K562 (cell line): ENCODE measurements at regions not wholly inside any gene's neighbourhood (a gene's known extent, or its start where the extent isn't known, plus 50 kb on each side); places are given as distances from the start of the nearest gene placed in this dataset.

Source experiments
- ATAC-seq: fragments of 200-7000 bp; cut with Tn5 transposase; 3 replicates; pipeline ENCODE4 v1.9.1; 2020; ENCODE audit warnings: moderate library complexity
- BruUV-seq: library from RNA; stranded (reverse); fragments of 400-500 nt; replicated peaks from 2 replicates; lab custom pipeline; 2021; lab: Mats Ljungman, UMichigan
- CTCF ChIA-PET: fragments of 300-600 bp; formaldehyde crosslinking; extraction: SDS; loops from one replicate; lab custom pipeline; 2021; ENCODE audit warnings: low intra/inter-chr PET ratio; lab: Yijun Ruan, JAX
- POLR2A ChIA-PET: fragments of 300-600, 350-650 bp; sonication (Branson Sonifier 250); formaldehyde crosslinking; extraction: SDS; loops from one replicate; lab custom pipeline; 2021; ENCODE audit warnings: antibody characterized with exemption, inconsistent platforms; lab: Yijun Ruan, JAX
- DNase-seq, 4 experiments: peaks; one replicate each; pipeline versions ENCODE4 v3.0.0 to v3.0.0-alpha.2; 2011 to 2018; ENCODE audit warnings: low spot score in 3 of 4, mixed read lengths in 3 of 4; ENCODE audit errors: extremely low read depth in 1 of 4
- FAIRE-seq: peaks from 2 replicates; lab custom pipeline; 2011; peaks lifted over from hg19 to GRCh38; lab: Jason Lieb, UNC
- H2AFZ ChIP-seq: 2 replicates; pipeline ENCODE4 v1.6.0; 2011; ENCODE audit warnings: low read depth, low read length, control low read depth, inconsistent platforms
- H3K27ac ChIP-seq: fragments of 200-600 bp; 3 replicates; pipeline ENCODE4 v1.8.0; 2011; ENCODE audit warnings: low read depth, mild to moderate bottlenecking, control low read depth, inconsistent platforms, low read length, moderate library complexity, mixed read lengths; ENCODE audit errors: extremely low read depth
- H3K27me3 ChIP-seq, 2 experiments: fragments of 300-600 bp in 1 of 2; 2 replicates in 1 of 2; 3 replicates in 1 of 2; pipeline versions ENCODE4 v1.6.0 to v1.8.0; 2011; ENCODE audit warnings: inconsistent platforms in 2 of 2, low read length in 2 of 2, mild to moderate bottlenecking in 1 of 2, mixed read lengths in 1 of 2, moderate library complexity in 1 of 2; ENCODE audit not compliant: control insufficient read depth in 2 of 2, insufficient read depth in 2 of 2
- H3K36me3 ChIP-seq: fragments of 300-600 bp; 3 replicates; pipeline ENCODE4 v1.8.0; 2011; ENCODE audit warnings: mild to moderate bottlenecking, low read length, inconsistent platforms; ENCODE audit not compliant: control insufficient read depth, insufficient read depth
- H3K4me1 ChIP-seq, 2 experiments: fragments of 200-600 bp in 1 of 2; replicated peaks in 1 of 2; 2 replicates in 1 of 2; 3 replicates in 1 of 2; pipeline versions ENCODE4 v1.5.1 to v1.8.0; 2011; ENCODE audit warnings: inconsistent platforms in 2 of 2, low read length in 2 of 2, mild to moderate bottlenecking in 1 of 2, mixed read lengths in 1 of 2, moderate library complexity in 1 of 2; ENCODE audit not compliant: control insufficient read depth in 2 of 2, insufficient read depth in 2 of 2
- H3K4me2 ChIP-seq: 2 replicates; pipeline ENCODE4 v1.6.1; 2011; ENCODE audit warnings: low read length, control low read depth, inconsistent platforms, mixed read lengths; ENCODE audit not compliant: insufficient read depth
- H3K4me3 ChIP-seq: fragments of 200-600 bp; sonication (generic), shearing (Covaris generic); 2 replicates; pipeline ENCODE4 v1.5.1; 2016; ENCODE audit warnings: control low read depth, inconsistent platforms
- H3K79me2 ChIP-seq: fragments of 200-600 bp; 3 replicates; pipeline ENCODE4 v1.8.0; 2011; ENCODE audit warnings: low read length, inconsistent platforms; ENCODE audit not compliant: control insufficient read depth, insufficient read depth
- H3K9ac ChIP-seq, 2 experiments: 2 replicates each; pipeline versions ENCODE4 v1.6.0 to v1.6.1; 2011; ENCODE audit warnings: low read depth in 2 of 2, low read length in 2 of 2, control low read depth in 1 of 2, inconsistent platforms in 1 of 2, mild to moderate bottlenecking in 1 of 2, mixed read lengths in 1 of 2; ENCODE audit not compliant: insufficient read depth in 1 of 2
- H3K9me1 ChIP-seq: one replicate; pipeline ENCODE4 v1.6.0; 2011; ENCODE audit warnings: inconsistent platforms, mild to moderate bottlenecking, low read length, moderate library complexity; ENCODE audit not compliant: control insufficient read depth, insufficient read depth
- H3K9me3 ChIP-seq: replicated peaks from 2 replicates; pipeline ENCODE4 v1.5.1; 2011; ENCODE audit warnings: low read depth, low read length, inconsistent platforms; ENCODE audit not compliant: control insufficient read depth, insufficient read depth
- H4K20me1 ChIP-seq: replicated peaks from 2 replicates; pipeline ENCODE4 v1.6.1; 2011; ENCODE audit warnings: low read length, inconsistent platforms, mixed read lengths; ENCODE audit not compliant: control insufficient read depth, insufficient read depth
- E4F1 ChIP-seq: fragments of 250-450 bp; sonication (Bioruptor Pico); IDR thresholded peaks from 2 replicates; pipeline ENCODE4 v1.5.0; 2021; ENCODE audit warnings: mild to moderate bottlenecking, borderline replicate concordance
- EWSR1 ChIP-seq: fragments of 450-650 bp; IDR thresholded peaks from 2 replicates; pipeline ENCODE4 v1.6.1; 2018; ENCODE audit warnings: borderline replicate concordance, mild to moderate bottlenecking, low read depth, moderate library complexity; ENCODE audit not compliant: partially characterized antibody
- HLTF ChIP-seq: fragments of 450-650 bp; IDR thresholded peaks from 2 replicates; pipeline ENCODE4 v1.6.1; 2016
- NR2C1 ChIP-seq, 2 experiments: fragments of 450-650 bp; IDR thresholded peaks; 2 replicates each; pipeline ENCODE4 v1.6.1; 2017; ENCODE audit warnings: mild to moderate bottlenecking in 2 of 2, antibody characterized with exemption in 1 of 2, inconsistent platforms in 1 of 2, missing compliant biosample characterization in 1 of 2, missing genetic modification characterization in 1 of 2
- PCBP2 ChIP-seq: fragments of 200-400 bp; formaldehyde crosslinking; IDR thresholded peaks from 2 replicates; pipeline ENCODE4 v1.6.1; 2018; ENCODE audit warnings: low read length, low read depth, mild to moderate bottlenecking, moderate library complexity; ENCODE audit not compliant: poor library complexity, severe bottlenecking
- SMAD2 ChIP-seq: fragments of 150-350 bp; IDR thresholded peaks from 2 replicates; pipeline ENCODE4 v1.6.1; 2014; ENCODE audit warnings: low read depth, mild to moderate bottlenecking, low read length
- SMARCA4 ChIP-seq: fragments of 450-650 bp; IDR thresholded peaks from 2 replicates; pipeline ENCODE4 v1.6.1; 2016
- THAP12 ChIP-seq: fragments of 250-450 bp; sonication (Bioruptor Pico); IDR thresholded peaks from 2 replicates; pipeline ENCODE4 v1.9.0; 2021; ENCODE audit warnings: mild to moderate bottlenecking, inconsistent platforms
- ZFP36 ChIP-seq: fragments of 150-350 bp; IDR thresholded peaks from 2 replicates; pipeline ENCODE4 v1.6.1; 2018; ENCODE audit warnings: low read length, low read depth; ENCODE audit not compliant: partially characterized antibody
- ZNF707 ChIP-seq: fragments of 250-450 bp; sonication (Bioruptor Pico); conservative IDR thresholded peaks from 2 replicates; pipeline ENCODE4 v1.8.0; 2022; ENCODE audit warnings: inconsistent platforms, mild to moderate bottlenecking, moderate library complexity
- ZNF830 ChIP-seq: fragments of 250-450 bp; sonication (Bioruptor Pico); IDR thresholded peaks from 2 replicates; pipeline ENCODE4 v1.5.0; 2021; ENCODE audit warnings: mild to moderate bottlenecking
- WGBS: fragments of 100-300 bp; shearing (Covaris generic); methylation state at CpG from one replicate; pipeline ENCODE4 v1.1.6; 2016; ENCODE audit warnings: low coverage, mixed read lengths; ENCODE audit not compliant: insufficient coverage; ENCODE audit errors: missing lambda C conversion rate; 5-methylcytosine and 5-hydroxymethylcytosine counted together
- in situ Hi-C: fragments of 300-500 bp; cut with MboI; formaldehyde crosslinking; loops from 4 replicates; pipeline ENCODE4 v1.15.0; 2018; ENCODE audit warnings: inconsistent platforms, mixed read lengths
- intact Hi-C: fragments of 100-400 bp; cut with micrococcal nuclease; formaldehyde crosslinking; loops from 2 replicates; pipeline ENCODE4 v1.14.2; 2022
- TF ChIP-seq, protein P1 (sequence below): sonication (generic); formaldehyde crosslinking; IDR thresholded peaks from 2 replicates; pipeline ENCODE4 v1.8.0; 2022; ENCODE audit warnings: mild to moderate bottlenecking, missing genetic modification reagents
- TF ChIP-seq, protein P2 (sequence below): fragments of 450-650 bp; formaldehyde crosslinking; IDR thresholded peaks from 2 replicates; pipeline ENCODE4 v1.4.0; 2022; ENCODE audit warnings: missing genetic modification characterization

GRCh38 chr11:41665441-41666360, 206.2 kb upstream of the LRRC4C start:
- Histone ChIP-seq H3K4me2 (no peak overlapping the region), H3K27me3 (no peaks in the 10 kb centered on the region), H3K79me2 (no peaks in the 10 kb centered on the region), H3K36me3 (no peaks in the 10 kb centered on the region), H3K4me1 (no peaks in the 10 kb centered on the region), H4K20me1 (no peaks in the 10 kb centered on the region), H2AFZ (no peak overlapping the region), H3K27ac (no peak overlapping the region), H3K4me3 (no peak overlapping the region), H3K9me1 (no peaks in the 10 kb centered on the region), H3K9ac (no peak overlapping the region), H3K9me3 (no peaks in the 10 kb centered on the region)
- DNase-seq (no peak), ATAC-seq (no peak), FAIRE-seq (no peak)
- ChIA-PET POLR2A (no interaction called here), CTCF (no interaction called here)
- no TSS peak for BruUV-seq
- intact Hi-C loops (no loop called here), in situ Hi-C loops (no loop called here)
- WGBS = 0% methylated on average over 7 of the region's 7 CpGs
- TF ChIP-seq EWSR1 (no peak), NR2C1 (IDR thresholded peaks at IDR 0.05) (no peak), NR2C1 (tag; IDR thresholded peaks at IDR 0.05) (no peak), ZFP36 (no peak), HLTF (no peak), SMARCA4 (no peak), E4F1 (CRISPR knock-in tag) (no peak), ZNF830 (CRISPR knock-in tag) (no peak), SMAD2 (no peak), PCBP2 (no peak), ZNF707 (CRISPR knock-in tag) (no peak), THAP12 (no peak)
- TF ChIP-seq, protein P1, sequence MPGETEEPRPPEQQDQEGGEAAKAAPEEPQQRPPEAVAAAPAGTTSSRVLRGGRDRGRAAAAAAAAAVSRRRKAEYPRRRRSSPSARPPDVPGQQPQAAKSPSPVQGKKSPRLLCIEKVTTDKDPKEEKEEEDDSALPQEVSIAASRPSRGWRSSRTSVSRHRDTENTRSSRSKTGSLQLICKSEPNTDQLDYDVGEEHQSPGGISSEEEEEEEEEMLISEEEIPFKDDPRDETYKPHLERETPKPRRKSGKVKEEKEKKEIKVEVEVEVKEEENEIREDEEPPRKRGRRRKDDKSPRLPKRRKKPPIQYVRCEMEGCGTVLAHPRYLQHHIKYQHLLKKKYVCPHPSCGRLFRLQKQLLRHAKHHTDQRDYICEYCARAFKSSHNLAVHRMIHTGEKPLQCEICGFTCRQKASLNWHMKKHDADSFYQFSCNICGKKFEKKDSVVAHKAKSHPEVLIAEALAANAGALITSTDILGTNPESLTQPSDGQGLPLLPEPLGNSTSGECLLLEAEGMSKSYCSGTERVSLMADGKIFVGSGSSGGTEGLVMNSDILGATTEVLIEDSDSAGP (CRISPR knock-in tag) = no peak
- TF ChIP-seq, protein P2, sequence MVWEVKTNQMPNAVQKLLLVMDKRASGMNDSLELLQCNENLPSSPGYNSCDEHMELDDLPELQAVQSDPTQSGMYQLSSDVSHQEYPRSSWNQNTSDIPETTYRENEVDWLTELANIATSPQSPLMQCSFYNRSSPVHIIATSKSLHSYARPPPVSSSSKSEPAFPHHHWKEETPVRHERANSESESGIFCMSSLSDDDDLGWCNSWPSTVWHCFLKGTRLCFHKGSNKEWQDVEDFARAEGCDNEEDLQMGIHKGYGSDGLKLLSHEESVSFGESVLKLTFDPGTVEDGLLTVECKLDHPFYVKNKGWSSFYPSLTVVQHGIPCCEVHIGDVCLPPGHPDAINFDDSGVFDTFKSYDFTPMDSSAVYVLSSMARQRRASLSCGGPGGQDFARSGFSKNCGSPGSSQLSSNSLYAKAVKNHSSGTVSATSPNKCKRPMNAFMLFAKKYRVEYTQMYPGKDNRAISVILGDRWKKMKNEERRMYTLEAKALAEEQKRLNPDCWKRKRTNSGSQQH (CRISPR knock-in tag) = no peak
